Endodermal cell (in vitro differentiated cells): ENCODE measurements at regions not wholly inside any gene's neighbourhood (a gene's known extent, or its start where the extent isn't known, plus 50 kb on each side); places are given as distances from the start of the nearest gene placed in this dataset.
"Not testable (repeated sequence)": the region's sequence is repeated elsewhere in the genome, so short reads cannot be mapped to it uniquely, and the experiment has no call there.

ENCODE experiments used
- DNase-seq: peaks from one replicate; pipeline ENCODE4 v3.0.0-alpha.2; 2017
- H3K27ac ChIP-seq: 2 replicates; pipeline ENCODE4 v1.5.1; 2013; ENCODE audit warnings: mild to moderate bottlenecking, low read depth, low read length, moderate library complexity
- H3K27me3 ChIP-seq: 2 replicates; pipeline ENCODE4 v1.6.1; 2013; ENCODE audit warnings: mild to moderate bottlenecking, low read length, moderate library complexity; ENCODE audit not compliant: insufficient read depth, control insufficient read depth, poor library complexity, severe bottlenecking
- H3K36me3 ChIP-seq: 2 replicates; pipeline ENCODE4 v1.7.0; 2013; ENCODE audit warnings: mild to moderate bottlenecking, low read length, moderate library complexity; ENCODE audit not compliant: control insufficient read depth, insufficient read depth
- H3K4me1 ChIP-seq: one replicate; pipeline ENCODE4 v1.7.0; 2013; ENCODE audit warnings: low read length; ENCODE audit not compliant: control insufficient read depth, insufficient read depth
- H3K4me3 ChIP-seq: 2 replicates; pipeline ENCODE4 v1.5.1; 2013; ENCODE audit warnings: mild to moderate bottlenecking, low read length, moderate library complexity
- H3K9ac ChIP-seq: 2 replicates; pipeline ENCODE4 v1.6.1; 2013; ENCODE audit warnings: mild to moderate bottlenecking, low read length, moderate library complexity; ENCODE audit not compliant: poor library complexity, severe bottlenecking; ENCODE audit errors: extremely low read depth
- H3K9me3 ChIP-seq: 2 replicates; pipeline ENCODE4 v1.6.1; 2013; ENCODE audit warnings: mild to moderate bottlenecking, low read length, moderate library complexity; ENCODE audit not compliant: control insufficient read depth
- H3K27ac Mint-ChIP-seq: 2 replicates; pipeline ENCODE4 v1.8.0; 2020; ENCODE audit warnings: mixed read lengths
- H3K27me3 Mint-ChIP-seq: 2 replicates; pipeline ENCODE4 v1.8.0; 2021; ENCODE audit warnings: mild to moderate bottlenecking, mixed read lengths; ENCODE audit not compliant: insufficient read depth
- H3K36me3 Mint-ChIP-seq: 2 replicates; pipeline ENCODE4 v1.8.0; 2020; ENCODE audit warnings: low read depth, mixed read lengths
- H3K4me1 Mint-ChIP-seq: 2 replicates; pipeline ENCODE4 v1.8.0; 2020; ENCODE audit warnings: mixed read lengths
- H3K4me3 Mint-ChIP-seq: 2 replicates; pipeline ENCODE4 v1.8.0; 2020; ENCODE audit warnings: mild to moderate bottlenecking, moderate library complexity, mixed read lengths
- H3K9me3 Mint-ChIP-seq: 2 replicates; pipeline ENCODE4 v1.8.0; 2020; ENCODE audit warnings: mild to moderate bottlenecking, mixed read lengths
- CTCF ChIP-seq: fragments of 200-600 bp; sonication (generic); conservative IDR thresholded peaks from 2 replicates; pipeline ENCODE4 v1.5.0; 2021; ENCODE audit warnings: antibody characterized with exemption, mild to moderate bottlenecking
- WGBS, 2 experiments: methylation state at CpG; one replicate each; pipeline versions ENCODE4 v1.1.5 to v1.1.7; 2013; ENCODE audit warnings: missing lambda C conversion rate in 2 of 2, mixed read lengths in 1 of 2; ENCODE audit not compliant: insufficient coverage in 1 of 2, insufficient read length in 1 of 2; 5-methylcytosine and 5-hydroxymethylcytosine counted together

GRCh38 chr16:59634951-59635350 lies 900.8 kb upstream of the GOT2 start:
- H3K27me3 ChIP-seq = no peaks in the 10 kb centered on the region
- Mint-ChIP-seq H3K27me3 (no peaks in the 10 kb centered on the region), H3K27ac (no peak overlapping the region), H3K9me3 (peaks cover 17% of the 10 kb centered on the region), H3K36me3 (peaks cover 10% of the 10 kb centered on the region), H3K4me3 (no peak overlapping the region), H3K4me1 (no peaks in the 10 kb centered on the region)
- no peak overlapping the region for H3K4me3 ChIP-seq
- peaks cover 18% of the 10 kb centered on the region for H3K9me3 ChIP-seq
- WGBS, 2 experiments = 90% methylated on average over 1 of the region's 1 CpG; no CpG with 5 or more reads in 1 of the 2 experiments
- no peaks in the 10 kb centered on the region for H3K36me3 ChIP-seq
- no peaks in the 10 kb centered on the region for H3K4me1 ChIP-seq
- no peak for DNase-seq
- H3K27ac ChIP-seq = no peak overlapping the region
- no peak overlapping the region for H3K9ac ChIP-seq
- no peak for TF ChIP-seq CTCF

- Histone ChIP-seq H3K4me3 (no peak overlapping the region), H3K27me3 (no peaks in the 10 kb centered on the region), H3K27ac (no peak overlapping the region), H3K4me1 (no peaks in the 10 kb centered on the region), H3K9ac (no peak overlapping the region), H3K9me3 (peaks cover 18% of the 10 kb centered on the region), H3K36me3 (no peaks in the 10 kb centered on the region)
- TF ChIP-seq CTCF = no peak
- Mint-ChIP-seq H3K36me3 (peaks cover 10% of the 10 kb centered on the region), H3K4me3 (no peak overlapping the region), H3K27me3 (no peaks in the 10 kb centered on the region), H3K9me3 (peaks cover 17% of the 10 kb centered on the region), H3K4me1 (peaks cover 3% of the 10 kb centered on the region), H3K27ac (no peak overlapping the region)
- 67 to 91% methylated on average over 3 to 4 of the region's 4 CpGs for WGBS, 2 experiments
- no peak for DNase-seq
Observed at GRCh38 chr16:59634004-59634579, 900.0 kb upstream of the GOT2 start.

GRCh38 chr16:59632276-59632855 lies 898.2 kb upstream of the GOT2 start:
- DNase-seq = no peak
- peaks cover 12% of the 10 kb centered on the region for H3K4me1 Mint-ChIP-seq
- peaks cover 10% of the 10 kb centered on the region for H3K36me3 Mint-ChIP-seq
- Histone ChIP-seq H3K4me3 (no peak overlapping the region), H3K9me3 (peaks cover 18% of the 10 kb centered on the region), H3K9ac (no peak overlapping the region), H3K27ac (no peak overlapping the region), H3K36me3 (no peaks in the 10 kb centered on the region), H3K27me3 (no peaks in the 10 kb centered on the region), H3K4me1 (no peaks in the 10 kb centered on the region)
- 77 to 91% methylated on average over 3 of the region's 3 CpGs for WGBS, 2 experiments
- H3K9me3 Mint-ChIP-seq = peaks cover 17% of the 10 kb centered on the region
- no peak for TF ChIP-seq CTCF
- H3K4me3 Mint-ChIP-seq = no peak overlapping the region
- H3K27me3 Mint-ChIP-seq = no peaks in the 10 kb centered on the region
- H3K27ac Mint-ChIP-seq = no peak overlapping the region

GRCh38 chr16:59624381-59624780 lies 890.3 kb upstream of the GOT2 start:
- 82 to 87% methylated on average over 2 of the region's 2 CpGs for WGBS, 2 experiments
- not testable (repeated sequence) for DNase-seq, H3K4me3 ChIP-seq, H3K27me3 Mint-ChIP-seq, H3K4me1 Mint-ChIP-seq, H3K9me3 ChIP-seq, H3K9ac ChIP-seq, H3K27me3 ChIP-seq, H3K27ac ChIP-seq, H3K4me3 Mint-ChIP-seq, H3K27ac Mint-ChIP-seq, H3K4me1 ChIP-seq, H3K36me3 Mint-ChIP-seq, H3K36me3 ChIP-seq
- peaks cover 44% of the 10 kb centered on the region for H3K9me3 Mint-ChIP-seq
